NB4 (cell line): ENCODE measurements at regions not wholly inside any gene's neighbourhood (a gene's known extent, or its start where the extent isn't known, plus 50 kb on each side); places are given as distances from the start of the nearest gene placed in this dataset.

Experiments
- CTCF ChIP-seq: IDR thresholded peaks from one replicate; pipeline ENCODE4 v1.5.1; 2012; ENCODE audit warnings: low read depth, low read length
- POLR2A ChIP-seq: IDR thresholded peaks from 2 replicates; pipeline ENCODE4 v1.6.1; 2011; ENCODE audit warnings: mild to moderate bottlenecking; ENCODE audit not compliant: insufficient read length; ENCODE audit errors: extremely low read depth

GRCh38 chr17:72520665-72521303 is 400.0 kb downstream of the SOX9 start:
- TF ChIP-seq CTCF, result no peak
- no peak for TF ChIP-seq POLR2A
